ENCODE measurements at regions not wholly inside any gene's neighbourhood (a gene's known extent, or its start where the extent isn't known, plus 50 kb on each side); places are given as distances from the start of the nearest gene placed in this dataset.
"Not testable (repeated sequence)": the region's sequence is repeated elsewhere in the genome, so short reads cannot be mapped to it uniquely, and the experiment has no call there.

GRCh38 chr1:72969461-72969860 lies 687.1 kb upstream of the NEGR1 start:
- H3K4me3 ChIP-seq (ENCODE audit: low read depth, low read length) = no peak overlapping the region

GRCh38 chr1:72954943-72955342 lies 672.6 kb upstream of the NEGR1 start:
- H3K4me3 ChIP-seq (ENCODE audit: low read depth, low read length) = no peak overlapping the region

- not testable (repeated sequence) for H3K4me3 ChIP-seq (ENCODE audit: low read depth, low read length)
Observed at GRCh38 chr1:72950900-72951299, 668.6 kb upstream of the NEGR1 start.

GRCh38 chr1:72946903-72947499 lies 664.7 kb upstream of the NEGR1 start:
- H3K4me3 ChIP-seq (ENCODE audit: low read depth, low read length) = no peak overlapping the region

GRCh38 chr1:72942008-72942407 lies 659.7 kb upstream of the NEGR1 start:
- no peak overlapping the region for H3K4me3 ChIP-seq (ENCODE audit: low read depth, low read length)

GRCh38 chr1:72938408-72938807 lies 656.1 kb upstream of the NEGR1 start:
- no peak overlapping the region for H3K4me3 ChIP-seq (ENCODE audit: low read depth, low read length)

GRCh38 chr1:72937905-72938304 lies 655.6 kb upstream of the NEGR1 start:
- no peak overlapping the region for H3K4me3 ChIP-seq (ENCODE audit: low read depth, low read length)

GRCh38 chr1:72936942-72937341 lies 654.6 kb upstream of the NEGR1 start:
- H3K4me3 ChIP-seq (ENCODE audit: low read depth, low read length) = no peak overlapping the region

GRCh38 chr1:72936151-72936740 lies 653.9 kb upstream of the NEGR1 start:
- H3K4me3 ChIP-seq (ENCODE audit: low read depth, low read length) = no peak overlapping the region

GRCh38 chr1:72932025-72932424 lies 649.7 kb upstream of the NEGR1 start:
- H3K4me3 ChIP-seq (ENCODE audit: low read depth, low read length) = no peak overlapping the region

- H3K4me3 ChIP-seq (ENCODE audit: low read depth, low read length) = no peak overlapping the region
Observed at GRCh38 chr1:72930528-72930927, 648.2 kb upstream of the NEGR1 start.

- H3K4me3 ChIP-seq (ENCODE audit: low read depth, low read length) = no peak overlapping the region
Observed at GRCh38 chr1:72918940-72919339, 636.6 kb upstream of the NEGR1 start.

GRCh38 chr1:72917920-72918319 lies 635.6 kb upstream of the NEGR1 start:
- no peak overlapping the region for H3K4me3 ChIP-seq (ENCODE audit: low read depth, low read length)

GRCh38 chr1:72915581-72915980 lies 633.2 kb upstream of the NEGR1 start:
- no peak overlapping the region for H3K4me3 ChIP-seq (ENCODE audit: low read depth, low read length)

GRCh38 chr1:72911656-72912055 lies 629.3 kb upstream of the NEGR1 start:
- no peak overlapping the region for H3K4me3 ChIP-seq (ENCODE audit: low read depth, low read length)

- H3K4me3 ChIP-seq (ENCODE audit: low read depth, low read length) = no peak overlapping the region
Observed at GRCh38 chr1:72896256-72896655, 613.9 kb upstream of the NEGR1 start.

GRCh38 chr1:72892461-72892860 lies 610.1 kb upstream of the NEGR1 start:
- H3K4me3 ChIP-seq (ENCODE audit: low read depth, low read length) = no peak overlapping the region

- no peak overlapping the region for H3K4me3 ChIP-seq (ENCODE audit: low read depth, low read length)
Observed at GRCh38 chr1:72891976-72892375, 609.6 kb upstream of the NEGR1 start.

- no peak overlapping the region for H3K4me3 ChIP-seq (ENCODE audit: low read depth, low read length)
Observed at GRCh38 chr1:72885841-72886240, 603.5 kb upstream of the NEGR1 start.

GRCh38 chr1:72885017-72885416 lies 602.7 kb upstream of the NEGR1 start:
- no peak overlapping the region for H3K4me3 ChIP-seq (ENCODE audit: low read depth, low read length)

GRCh38 chr1:72869873-72870272 lies 587.5 kb upstream of the NEGR1 start:
- no peak overlapping the region for H3K4me3 ChIP-seq (ENCODE audit: low read depth, low read length)

- no peak overlapping the region for H3K4me3 ChIP-seq (ENCODE audit: low read depth, low read length)
Observed at GRCh38 chr1:72869441-72869840, 587.1 kb upstream of the NEGR1 start.

- H3K4me3 ChIP-seq (ENCODE audit: low read depth, low read length) = no peak overlapping the region
Observed at GRCh38 chr1:72851597-72851996, 569.3 kb upstream of the NEGR1 start.

Data from iPS-11a (cell line).